HG02938 (cell line): ENCODE measurements at regions not wholly inside any gene's neighbourhood (a gene's known extent, or its start where the extent isn't known, plus 50 kb on each side); places are given as distances from the start of the nearest gene placed in this dataset.
"Not testable (repeated sequence)": the region's sequence is repeated elsewhere in the genome, so short reads cannot be mapped to it uniquely, and the experiment has no call there.

Experiments used
- ATAC-seq: cut with Tn5 transposase; IDR thresholded peaks from one replicate; pipeline ENCODE4 v1.9.1; 2021; ENCODE audit warnings: mild to moderate bottlenecking, moderate library complexity; ENCODE audit not compliant: unreplicated experiment

- no peak for ATAC-seq
Measured at GRCh38 chr11:26839911-26840698, 118.2 kb upstream of the SLC5A12 start.

GRCh38 chr11:26841818-26842473, 120.1 kb upstream of the SLC5A12 start:
- ATAC-seq = no peak

GRCh38 chr11:26842478-26843282, 120.8 kb upstream of the SLC5A12 start:
- ATAC-seq = no peak

GRCh38 chr11:26843539-26843938, 121.7 kb upstream of the SLC5A12 start:
- ATAC-seq = no peak

GRCh38 chr11:26844963-26845362, 123.1 kb upstream of the SLC5A12 start:
- no peak for ATAC-seq

- ATAC-seq = no peak
Measured at GRCh38 chr11:26846227-26846626, 124.4 kb upstream of the SLC5A12 start.

GRCh38 chr11:26847459-26847858, 125.6 kb upstream of the SLC5A12 start:
- ATAC-seq = no peak

- ATAC-seq = no peak
Measured at GRCh38 chr11:26847977-26848376, 126.1 kb upstream of the SLC5A12 start.

GRCh38 chr11:26849036-26849435, 127.2 kb upstream of the SLC5A12 start:
- ATAC-seq = no peak

- no peak for ATAC-seq
Measured at GRCh38 chr11:26851291-26851690, 129.4 kb upstream of the SLC5A12 start.

- ATAC-seq = no peak
Measured at GRCh38 chr11:26851696-26852095, 129.8 kb upstream of the SLC5A12 start.

- ATAC-seq = no peak
Measured at GRCh38 chr11:26858098-26858497, 135.8 kb upstream of the FIBIN start.

GRCh38 chr11:26859416-26859815, 134.5 kb upstream of the FIBIN start:
- ATAC-seq = no peak

- no peak for ATAC-seq
Measured at GRCh38 chr11:26860091-26860780, 133.7 kb upstream of the FIBIN start.

GRCh38 chr11:26860895-26861294, 133.0 kb upstream of the FIBIN start:
- ATAC-seq = no peak

GRCh38 chr11:26862801-26863200, 131.1 kb upstream of the FIBIN start:
- no peak for ATAC-seq

GRCh38 chr11:26865703-26866102, 128.2 kb upstream of the FIBIN start:
- no peak for ATAC-seq

GRCh38 chr11:26867286-26867685, 126.6 kb upstream of the FIBIN start:
- ATAC-seq = no peak

- no peak for ATAC-seq
Measured at GRCh38 chr11:26878959-26879581, 114.8 kb upstream of the FIBIN start.

- not testable (repeated sequence) for ATAC-seq
Measured at GRCh38 chr11:26882363-26882880, 111.5 kb upstream of the FIBIN start.
